NCI-H1092 treated with DMSO at 0.1 percent for 48 hours (cell line): ENCODE measurements at regions not wholly inside any gene's neighbourhood (a gene's known extent, or its start where the extent isn't known, plus 50 kb on each side); places are given as distances from the start of the nearest gene placed in this dataset.

Experiments used
- DNase-seq: peaks from one replicate; lab custom pipeline; 2025; lab: John Stamatoyannopoulos, UW

GRCh38 chr15:97703400-97703799, 257.1 kb upstream of the ARRDC4 start:
- no peak for DNase-seq

- no peak for DNase-seq
Observed at GRCh38 chr15:97706059-97706458, 254.4 kb upstream of the ARRDC4 start.

- no peak for DNase-seq
Observed at GRCh38 chr15:97708252-97708651, 252.3 kb upstream of the ARRDC4 start.

GRCh38 chr15:97712530-97712929, 248.0 kb upstream of the ARRDC4 start:
- no peak for DNase-seq

GRCh38 chr15:97717806-97718205, 242.7 kb upstream of the ARRDC4 start:
- no peak for DNase-seq

- no peak for DNase-seq
Observed at GRCh38 chr15:97718509-97718908, 242.0 kb upstream of the ARRDC4 start.

- DNase-seq: no peak
Observed at GRCh38 chr15:97728791-97729190, 231.7 kb upstream of the ARRDC4 start.

- DNase-seq: no peak
Observed at GRCh38 chr15:97729270-97729669, 231.2 kb upstream of the ARRDC4 start.

- DNase-seq: no peak
Observed at GRCh38 chr15:97730315-97730714, 230.2 kb upstream of the ARRDC4 start.

GRCh38 chr15:97731859-97732258, 228.6 kb upstream of the ARRDC4 start:
- no peak for DNase-seq

GRCh38 chr15:97733373-97733772, 227.1 kb upstream of the ARRDC4 start:
- no peak for DNase-seq

GRCh38 chr15:97736748-97737147, 223.8 kb upstream of the ARRDC4 start:
- DNase-seq: no peak

- no peak for DNase-seq
Observed at GRCh38 chr15:97745481-97746071, 214.9 kb upstream of the ARRDC4 start.

GRCh38 chr15:97747342-97747741, 213.2 kb upstream of the ARRDC4 start:
- DNase-seq: no peak

GRCh38 chr15:97748576-97748975, 211.9 kb upstream of the ARRDC4 start:
- DNase-seq: no peak

GRCh38 chr15:97750060-97750459, 210.4 kb upstream of the ARRDC4 start:
- no peak for DNase-seq

GRCh38 chr15:97755726-97756125, 204.8 kb upstream of the ARRDC4 start:
- DNase-seq: no peak

GRCh38 chr15:97759363-97759762, 201.1 kb upstream of the ARRDC4 start:
- DNase-seq: no peak

- no peak for DNase-seq
Observed at GRCh38 chr15:97761110-97761509, 199.4 kb upstream of the ARRDC4 start.

GRCh38 chr15:97783240-97783639, 177.3 kb upstream of the ARRDC4 start:
- DNase-seq: no peak

- DNase-seq: no peak
Observed at GRCh38 chr15:97786741-97787140, 173.8 kb upstream of the ARRDC4 start.

GRCh38 chr15:97790180-97790579, 170.3 kb upstream of the ARRDC4 start:
- DNase-seq: no peak

GRCh38 chr15:97791824-97792792, 168.4 kb upstream of the ARRDC4 start:
- no peak for DNase-seq
